ENCODE measurements at regions not wholly inside any gene's neighbourhood (a gene's known extent, or its start where the extent isn't known, plus 50 kb on each side); places are given as distances from the start of the nearest gene placed in this dataset.

- no peak for TF ChIP-seq CTCF (IDR thresholded peaks at IDR 0.05; ENCODE audit: borderline replicate concordance, control extremely low read depth, extremely low read depth, insufficient read depth, missing control alignments)
- DNase-seq (ENCODE audit: low spot score), result no peak
- in situ Hi-C loops (cut with MboI; ENCODE audit: low sequenced_read_pairs, unreplicated experiment), result no loop called here
Measured at GRCh38 chr6:91730710-91731109, 1143.8 kb upstream of the MAP3K7 start.

- no peak for TF ChIP-seq CTCF (IDR thresholded peaks at IDR 0.05; ENCODE audit: borderline replicate concordance, control extremely low read depth, extremely low read depth, insufficient read depth, missing control alignments)
- DNase-seq (ENCODE audit: low spot score), result no peak
- in situ Hi-C loops (cut with MboI; ENCODE audit: low sequenced_read_pairs, unreplicated experiment), result no loop called here
Measured at GRCh38 chr6:91720324-91720723, 1133.5 kb upstream of the MAP3K7 start.

DNA sequence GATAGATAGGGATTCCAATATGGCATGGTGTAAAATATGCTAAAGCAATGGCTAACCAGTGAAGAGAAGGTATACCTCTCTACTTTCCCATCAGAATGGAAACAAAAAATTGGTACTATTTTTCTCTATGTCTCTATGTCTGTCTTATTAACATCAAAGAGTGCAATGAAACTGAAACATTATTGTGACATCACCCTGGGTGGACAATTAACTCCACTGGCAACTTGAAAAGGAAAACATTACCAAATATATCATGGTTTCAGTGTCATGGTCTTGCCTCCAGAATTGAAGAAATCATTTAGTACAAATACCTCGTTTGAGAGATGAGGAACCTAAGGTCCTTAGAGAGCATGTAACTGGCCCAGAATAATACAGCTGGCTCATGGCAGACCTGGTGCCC, 1132.5 kb upstream of the MAP3K7 start:
- no peak for TF ChIP-seq CTCF (IDR thresholded peaks at IDR 0.05; ENCODE audit: borderline replicate concordance, control extremely low read depth, extremely low read depth, insufficient read depth, missing control alignments)
- in situ Hi-C loops (cut with MboI; ENCODE audit: low sequenced_read_pairs, unreplicated experiment), result no loop called here
- peak; percentile 6 for DNase-seq (ENCODE audit: low spot score)

GRCh38 chr6:91718198-91718597, 1131.3 kb upstream of the MAP3K7 start:
- DNase-seq (ENCODE audit: low spot score), result peak; percentile 6
- no peak for TF ChIP-seq CTCF (IDR thresholded peaks at IDR 0.05; ENCODE audit: borderline replicate concordance, control extremely low read depth, extremely low read depth, insufficient read depth, missing control alignments)
- in situ Hi-C loops (cut with MboI; ENCODE audit: low sequenced_read_pairs, unreplicated experiment), result no loop called here

GRCh38 chr6:91717094-91717493, 1130.2 kb upstream of the MAP3K7 start:
- in situ Hi-C loops (cut with MboI; ENCODE audit: low sequenced_read_pairs, unreplicated experiment), result no loop called here
- DNase-seq (ENCODE audit: low spot score), result no peak
- no peak for TF ChIP-seq CTCF (IDR thresholded peaks at IDR 0.05; ENCODE audit: borderline replicate concordance, control extremely low read depth, extremely low read depth, insufficient read depth, missing control alignments)

- in situ Hi-C loops (cut with MboI; ENCODE audit: low sequenced_read_pairs, unreplicated experiment), result no loop called here
- no peak for DNase-seq (ENCODE audit: low spot score)
- TF ChIP-seq CTCF (IDR thresholded peaks at IDR 0.05; ENCODE audit: borderline replicate concordance, control extremely low read depth, extremely low read depth, insufficient read depth, missing control alignments), result no peak
Measured at GRCh38 chr6:91716361-91716760, 1129.5 kb upstream of the MAP3K7 start.

Measured in GM13976 (cell line).